ENCODE measurements at regions not wholly inside any gene's neighbourhood (a gene's known extent, or its start where the extent isn't known, plus 50 kb on each side); places are given as distances from the start of the nearest gene placed in this dataset.

- no peaks in the 10 kb centered on the region for H3K4me1 ChIP-seq (ENCODE audit: control insufficient read depth, insufficient read depth, low read length, poor library complexity, severe bottlenecking)
These were observed 179.7 kb downstream of the FOXG1 start for GRCh38 chr14:28946267-28946666.

GRCh38 chr14:28949503-28949902, 182.9 kb downstream of the FOXG1 start:
- Mint-ChIP-seq H3K36me3 (no peaks in the 10 kb centered on the region), H3K4me1 (no peaks in the 10 kb centered on the region), H3K27me3 (no peaks in the 10 kb centered on the region), H3K27ac (no peak overlapping the region), H3K9me3 (peaks cover 5 to 37% (median 14%) of the 10 kb centered on the region in 7 donors), H3K4me3 (no peak overlapping the region)
- no peak for ATAC-seq (ENCODE audit: low read depth in 2 of 2)
- Histone ChIP-seq H3K4me1 (ENCODE audit: control insufficient read depth, insufficient read depth, low read length, poor library complexity, severe bottlenecking) (no peaks in the 10 kb centered on the region), H3K27me3 (ENCODE audit: control insufficient read depth, insufficient read depth, low read length) (no peaks in the 10 kb centered on the region), H3K36me3 (ENCODE audit: control insufficient read depth, insufficient read depth, low read length) (no peaks in the 10 kb centered on the region), H3K4me3 (ENCODE audit: low read depth, low read length) (no peak overlapping the region), H3K9me3 (ENCODE audit: control insufficient read depth in 2 of 2, low read length in 2 of 2) (peaks cover 10 to 11% of the 10 kb centered on the region in 2 experiments), H3K27ac (ENCODE audit: insufficient read depth, low read length, poor library complexity, severe bottlenecking) (no peak overlapping the region)
- no peak for DNase-seq

More at GRCh38 chr14:28946267-28946666, 179.7 kb downstream of the FOXG1 start:
- Mint-ChIP-seq H3K9me3 (peaks cover 4 to 41% (median 11%) of the 10 kb centered on the region in 7 donors), H3K27ac (no peak overlapping the region), H3K4me1 (no peaks in the 10 kb centered on the region), H3K4me3 (no peak overlapping the region), H3K36me3 (no peaks in the 10 kb centered on the region), H3K27me3 (no peaks in the 10 kb centered on the region)
- DNase-seq (no peak), ATAC-seq (ENCODE audit: low read depth in 2 of 2) (no peak)
- Histone ChIP-seq H3K27me3 (ENCODE audit: control insufficient read depth, insufficient read depth, low read length) (no peaks in the 10 kb centered on the region), H3K27ac (ENCODE audit: insufficient read depth, low read length, poor library complexity, severe bottlenecking) (no peak overlapping the region), H3K4me3 (ENCODE audit: low read depth, low read length) (no peak overlapping the region), H3K36me3 (ENCODE audit: control insufficient read depth, insufficient read depth, low read length) (no peaks in the 10 kb centered on the region), H3K9me3 (ENCODE audit: control insufficient read depth in 2 of 2, low read length in 2 of 2) (peaks cover 3 to 4% of the 10 kb centered on the region in 2 experiments)

- no peak for DNase-seq
- ATAC-seq (ENCODE audit: low read depth in 2 of 2), result no peak
- no peak overlapping the region for H3K4me3 ChIP-seq (ENCODE audit: low read depth, low read length)
- Mint-ChIP-seq H3K27me3 (no peaks in the 10 kb centered on the region), H3K27ac (no peak overlapping the region), H3K36me3 (no peaks in the 10 kb centered on the region), H3K4me3 (no peak overlapping the region), H3K9me3 (peaks cover 3 to 46% (median 7%) of the 10 kb centered on the region in 7 donors), H3K4me1 (no peaks in the 10 kb centered on the region)
- no peak overlapping the region for H3K27ac ChIP-seq (ENCODE audit: insufficient read depth, low read length, poor library complexity, severe bottlenecking)
- no peaks in the 10 kb centered on the region for H3K27me3 ChIP-seq (ENCODE audit: control insufficient read depth, insufficient read depth, low read length)
- H3K36me3 ChIP-seq (ENCODE audit: control insufficient read depth, insufficient read depth, low read length), result no peaks in the 10 kb centered on the region
- no peaks in the 10 kb centered on the region for H3K4me1 ChIP-seq (ENCODE audit: control insufficient read depth, insufficient read depth, low read length, poor library complexity, severe bottlenecking)
- peaks cover 8 to 16% of the 10 kb centered on the region in 2 experiments for H3K9me3 ChIP-seq (ENCODE audit: control insufficient read depth in 2 of 2, low read length in 2 of 2)
These were observed 185.6 kb downstream of the FOXG1 start for GRCh38 chr14:28952161-28952560.

GRCh38 chr14:28952666-28953065, 186.1 kb downstream of the FOXG1 start:
- H3K9me3 Mint-ChIP-seq, result peaks cover 3 to 47% (median 7%) of the 10 kb centered on the region in 7 donors
- H3K4me1 Mint-ChIP-seq, result no peaks in the 10 kb centered on the region
- H3K27ac Mint-ChIP-seq, result no peak overlapping the region
- H3K36me3 Mint-ChIP-seq, result no peaks in the 10 kb centered on the region
- H3K4me3 Mint-ChIP-seq, result no peak overlapping the region
- H3K27me3 Mint-ChIP-seq, result no peaks in the 10 kb centered on the region
- DNase-seq, result no peak
- no peaks in the 10 kb centered on the region for H3K4me1 ChIP-seq (ENCODE audit: control insufficient read depth, insufficient read depth, low read length, poor library complexity, severe bottlenecking)
- H3K27me3 ChIP-seq (ENCODE audit: control insufficient read depth, insufficient read depth, low read length), result no peaks in the 10 kb centered on the region
- ATAC-seq (ENCODE audit: low read depth in 2 of 2), result no peak
- H3K9me3 ChIP-seq (ENCODE audit: control insufficient read depth in 2 of 2, low read length in 2 of 2), result peaks cover 8 to 16% of the 10 kb centered on the region in 2 experiments
- H3K27ac ChIP-seq (ENCODE audit: insufficient read depth, low read length, poor library complexity, severe bottlenecking), result no peak overlapping the region
- H3K4me3 ChIP-seq (ENCODE audit: low read depth, low read length), result no peak overlapping the region
- no peaks in the 10 kb centered on the region for H3K36me3 ChIP-seq (ENCODE audit: control insufficient read depth, insufficient read depth, low read length)

- Histone ChIP-seq H3K4me1 (ENCODE audit: control insufficient read depth, insufficient read depth, low read length, poor library complexity, severe bottlenecking) (no peaks in the 10 kb centered on the region), H3K36me3 (ENCODE audit: control insufficient read depth, insufficient read depth, low read length) (no peaks in the 10 kb centered on the region), H3K27ac (ENCODE audit: insufficient read depth, low read length, poor library complexity, severe bottlenecking) (no peak overlapping the region), H3K27me3 (ENCODE audit: control insufficient read depth, insufficient read depth, low read length) (no peaks in the 10 kb centered on the region), H3K9me3 (ENCODE audit: control insufficient read depth in 2 of 2, low read length in 2 of 2) (peaks cover 8 to 16% of the 10 kb centered on the region in 2 experiments), H3K4me3 (ENCODE audit: low read depth, low read length) (no peak overlapping the region)
- Mint-ChIP-seq H3K27ac (no peak overlapping the region), H3K27me3 (no peaks in the 10 kb centered on the region), H3K4me1 (no peaks in the 10 kb centered on the region), H3K36me3 (no peaks in the 10 kb centered on the region), H3K4me3 (no peak overlapping the region), H3K9me3 (peaks cover 3 to 51% (median 7%) of the 10 kb centered on the region in 7 donors)
- DNase-seq (no peak), ATAC-seq (ENCODE audit: low read depth in 2 of 2) (no peak)
These were observed 187.4 kb downstream of the FOXG1 start for GRCh38 chr14:28953973-28954372.

- no peaks in the 10 kb centered on the region for H3K36me3 Mint-ChIP-seq
- DNase-seq, result no peak
- ATAC-seq (ENCODE audit: low read depth in 2 of 2), result no peak
- no peaks in the 10 kb centered on the region for H3K27me3 Mint-ChIP-seq
- Histone ChIP-seq H3K27ac (ENCODE audit: insufficient read depth, low read length, poor library complexity, severe bottlenecking) (no peak overlapping the region), H3K36me3 (ENCODE audit: control insufficient read depth, insufficient read depth, low read length) (no peaks in the 10 kb centered on the region), H3K4me1 (ENCODE audit: control insufficient read depth, insufficient read depth, low read length, poor library complexity, severe bottlenecking) (no peaks in the 10 kb centered on the region), H3K27me3 (ENCODE audit: control insufficient read depth, insufficient read depth, low read length) (no peaks in the 10 kb centered on the region), H3K4me3 (ENCODE audit: low read depth, low read length) (no peak overlapping the region), H3K9me3 (ENCODE audit: control insufficient read depth in 2 of 2, low read length in 2 of 2) (peaks cover 0 to 12% of the 10 kb centered on the region in 2 experiments)
- H3K9me3 Mint-ChIP-seq, result peaks cover under 1 to 22% (median 11%) of the 10 kb centered on the region in 7 donors
- no peak overlapping the region for H3K27ac Mint-ChIP-seq
- peaks cover 0 to 4% (median 0%) of the 10 kb centered on the region in 4 donors for H3K4me1 Mint-ChIP-seq
- H3K4me3 Mint-ChIP-seq, result no peak overlapping the region
These were observed 200.0 kb downstream of the FOXG1 start for GRCh38 chr14:28966416-28967233.

- Histone ChIP-seq H3K36me3 (ENCODE audit: control insufficient read depth, insufficient read depth, low read length) (no peaks in the 10 kb centered on the region), H3K27me3 (ENCODE audit: control insufficient read depth, insufficient read depth, low read length) (no peaks in the 10 kb centered on the region), H3K27ac (ENCODE audit: insufficient read depth, low read length, poor library complexity, severe bottlenecking) (no peak overlapping the region), H3K4me3 (ENCODE audit: low read depth, low read length) (no peak overlapping the region), H3K9me3 (ENCODE audit: control insufficient read depth in 2 of 2, low read length in 2 of 2) (peaks cover 3 to 10% of the 10 kb centered on the region in 2 experiments), H3K4me1 (ENCODE audit: control insufficient read depth, insufficient read depth, low read length, poor library complexity, severe bottlenecking) (no peaks in the 10 kb centered on the region)
- no peaks in the 10 kb centered on the region for H3K36me3 Mint-ChIP-seq
- no peaks in the 10 kb centered on the region for H3K4me1 Mint-ChIP-seq
- DNase-seq, result no peak
- peaks cover 0 to 33% (median 7%) of the 10 kb centered on the region in 7 donors for H3K9me3 Mint-ChIP-seq
- no peak overlapping the region for H3K27ac Mint-ChIP-seq
- no peak for ATAC-seq (ENCODE audit: low read depth in 2 of 2)
- no peaks in the 10 kb centered on the region for H3K27me3 Mint-ChIP-seq
- no peak overlapping the region for H3K4me3 Mint-ChIP-seq
These were observed 208.5 kb downstream of the FOXG1 start for GRCh38 chr14:28975084-28975483.

GRCh38 chr14:28982228-28982627, 215.6 kb downstream of the FOXG1 start:
- no peaks in the 10 kb centered on the region for H3K36me3 Mint-ChIP-seq
- Histone ChIP-seq H3K9me3 (ENCODE audit: control insufficient read depth in 2 of 2, low read length in 2 of 2) (peaks cover 6 to 16% of the 10 kb centered on the region in 2 experiments), H3K36me3 (ENCODE audit: control insufficient read depth, insufficient read depth, low read length) (no peaks in the 10 kb centered on the region), H3K27ac (ENCODE audit: insufficient read depth, low read length, poor library complexity, severe bottlenecking) (no peak overlapping the region), H3K4me3 (ENCODE audit: low read depth, low read length) (no peak overlapping the region), H3K27me3 (ENCODE audit: control insufficient read depth, insufficient read depth, low read length) (no peaks in the 10 kb centered on the region), H3K4me1 (ENCODE audit: control insufficient read depth, insufficient read depth, low read length, poor library complexity, severe bottlenecking) (no peaks in the 10 kb centered on the region)
- no peak for DNase-seq
- no peaks in the 10 kb centered on the region for H3K27me3 Mint-ChIP-seq
- no peak for ATAC-seq (ENCODE audit: low read depth in 2 of 2)
- no peak overlapping the region for H3K27ac Mint-ChIP-seq
- no peak overlapping the region for H3K4me3 Mint-ChIP-seq
- H3K9me3 Mint-ChIP-seq, result peaks cover 4 to 57% (median 15%) of the 10 kb centered on the region in 7 donors
- H3K4me1 Mint-ChIP-seq, result no peaks in the 10 kb centered on the region
